H1 (cell line): ENCODE measurements at regions not wholly inside any gene's neighbourhood (a gene's known extent, or its start where the extent isn't known, plus 50 kb on each side); places are given as distances from the start of the nearest gene placed in this dataset.

Source experiments
- CTCF ChIA-PET: fragments of 300-600 bp; sonication (Branson Sonifier 250); formaldehyde crosslinking; loops from one replicate; lab custom pipeline; 2021; ENCODE audit not compliant: partially characterized antibody; lab: Charles Lee
- POLR2A ChIA-PET: fragments of 300-600 bp; sonication (Branson Sonifier 250); formaldehyde crosslinking; loops from one replicate; lab custom pipeline; 2021; ENCODE audit warnings: inconsistent platforms; ENCODE audit not compliant: partially characterized antibody; lab: Charles Lee
- DNase-seq, 2 experiments: peaks; one replicate each; pipeline versions ENCODE4 v3.0.0 to v3.0.0-alpha.2; 2010 to 2022; ENCODE audit warnings: low spot score in 2 of 2, low read depth in 1 of 2, mixed read lengths in 1 of 2
- FAIRE-seq: peaks from 2 replicates; lab custom pipeline; 2011; peaks lifted over from hg19 to GRCh38; lab: Jason Lieb, UNC
- H2AFZ ChIP-seq: 2 replicates; pipeline ENCODE4 v1.8.1; 2012; ENCODE audit warnings: low read length, inconsistent platforms
- H2AK5ac ChIP-seq: 2 replicates; pipeline ENCODE4 v1.6.1; 2013; ENCODE audit warnings: low read depth, low read length
- H2BK120ac ChIP-seq: replicated peaks from 2 replicates; pipeline ENCODE3; 2013; ENCODE audit warnings: low read depth, low read length, inconsistent platforms
- H2BK12ac ChIP-seq: 2 replicates; pipeline ENCODE4 v1.6.1; 2013; ENCODE audit warnings: low read depth, low read length
- H2BK15ac ChIP-seq: 2 replicates; pipeline ENCODE4 v1.6.1; 2013; ENCODE audit warnings: low read length
- H2BK20ac ChIP-seq: 2 replicates; pipeline ENCODE4 v1.6.1; 2013; ENCODE audit warnings: low read length
- H2BK5ac ChIP-seq: 2 replicates; pipeline ENCODE4 v1.6.1; 2013; ENCODE audit warnings: low read depth, low read length
- H3K14ac ChIP-seq: 2 replicates; pipeline ENCODE4 v1.6.1; 2013; ENCODE audit warnings: inconsistent platforms; ENCODE audit not compliant: insufficient read length
- H3K18ac ChIP-seq: 2 replicates; pipeline ENCODE4 v1.6.1; 2013; ENCODE audit warnings: low read length; ENCODE audit errors: extremely low read depth
- H3K23ac ChIP-seq: 2 replicates; pipeline ENCODE4 v1.6.1; 2013; ENCODE audit warnings: inconsistent platforms; ENCODE audit not compliant: insufficient read length
- H3K23me2 ChIP-seq: 2 replicates; pipeline ENCODE4 v1.6.1; 2013; ENCODE audit warnings: low read depth, low read length
- H3K27ac ChIP-seq: 2 replicates; pipeline ENCODE4 v1.6.1; 2011; ENCODE audit warnings: low read depth, low read length, inconsistent platforms
- H3K27me3 ChIP-seq, 4 experiments: replicated peaks in 1 of 4; 1 replicate in 1 of 4; 2 replicates in 3 of 4; pipeline versions ENCODE4 v1.6.1 to v1.8.1; 2011 to 2013; ENCODE audit warnings: low read length in 3 of 4, mild to moderate bottlenecking in 3 of 4, inconsistent platforms in 2 of 4, mixed read lengths in 2 of 4, moderate library complexity in 1 of 4; ENCODE audit not compliant: control insufficient read depth in 3 of 4, insufficient read depth in 3 of 4; ENCODE audit errors: extremely low read depth in 1 of 4
- H3K36me3 ChIP-seq, 4 experiments: 2 replicates each; pipeline versions ENCODE4 v1.6.1 to v1.8.1; 2011 to 2013; ENCODE audit warnings: mild to moderate bottlenecking in 4 of 4, low read length in 3 of 4, moderate library complexity in 2 of 4, control low read depth in 1 of 4, inconsistent platforms in 1 of 4; ENCODE audit not compliant: insufficient read depth in 4 of 4, control insufficient read depth in 2 of 4
- H3K4ac ChIP-seq: replicated peaks from 2 replicates; pipeline ENCODE3; 2013; ENCODE audit warnings: low read length, low read depth, mixed read lengths, inconsistent platforms; ENCODE audit not compliant: insufficient read length
- H3K4me1 ChIP-seq, 4 experiments: replicated peaks in 1 of 4; 1 replicate in 1 of 4; 2 replicates in 3 of 4; pipeline versions ENCODE4 v1.6.1 to v1.8.1; 2011 to 2013; ENCODE audit warnings: low read length in 3 of 4, inconsistent platforms in 2 of 4, mixed read lengths in 1 of 4; ENCODE audit not compliant: insufficient read depth in 4 of 4, control insufficient read depth in 3 of 4
- H3K4me2 ChIP-seq, 2 experiments: 2 replicates each; pipeline versions ENCODE4 v1.6.1 to v1.8.1; 2011 to 2013; ENCODE audit warnings: low read depth in 2 of 2, low read length in 2 of 2, control low read depth in 1 of 2, inconsistent platforms in 1 of 2, mild to moderate bottlenecking in 1 of 2; ENCODE audit not compliant: insufficient read depth in 1 of 2
- H3K4me3 ChIP-seq, 4 experiments: fragments of 200-600, 300-600 bp in 1 of 4; sonication (generic), shearing (Covaris generic), sonication (Bioruptor Twin) in 1 of 4; 2 replicates each; pipeline versions ENCODE4 v1.5.1 to v1.8.1; 2011 to 2016; ENCODE audit warnings: low read length in 4 of 4, low read depth in 3 of 4, control low read depth in 2 of 4, inconsistent platforms in 2 of 4, mild to moderate bottlenecking in 2 of 4, mixed read lengths in 1 of 4, moderate library complexity in 1 of 4; ENCODE audit not compliant: insufficient read depth in 2 of 4; ENCODE audit errors: extremely low read depth in 1 of 4
- H3K56ac ChIP-seq: replicated peaks from 2 replicates; pipeline ENCODE3; 2013; ENCODE audit warnings: low read depth, mild to moderate bottlenecking, mixed read lengths, low read length, inconsistent platforms; ENCODE audit not compliant: insufficient read length
- H3K79me1 ChIP-seq: 2 replicates; pipeline ENCODE4 v1.6.1; 2013; ENCODE audit warnings: low read depth, low read length, control low read depth
- H3K79me2 ChIP-seq, 2 experiments: 2 replicates each; pipeline versions ENCODE4 v1.6.1 to v1.8.1; 2012 to 2013; ENCODE audit warnings: low read length in 2 of 2, mild to moderate bottlenecking in 2 of 2, inconsistent platforms in 1 of 2; ENCODE audit not compliant: insufficient read depth in 2 of 2, control insufficient read depth in 1 of 2
- H3K9ac ChIP-seq, 4 experiments: replicated peaks in 1 of 4; 1 replicate in 1 of 4; 2 replicates in 3 of 4; pipeline versions ENCODE4 v1.6.1 to v1.8.1; 2011 to 2013; ENCODE audit warnings: low read depth in 3 of 4, low read length in 3 of 4, control low read depth in 2 of 4, mild to moderate bottlenecking in 2 of 4, moderate library complexity in 2 of 4, inconsistent platforms in 1 of 4; ENCODE audit errors: extremely low read depth in 1 of 4
- H3K9me3 ChIP-seq, 2 experiments: 2 replicates each; pipeline versions ENCODE4 v1.6.1 to v1.8.1; 2012 to 2013; ENCODE audit warnings: mild to moderate bottlenecking in 2 of 2, moderate library complexity in 2 of 2, control low read depth in 1 of 2, inconsistent platforms in 1 of 2, low read depth in 1 of 2, low read length in 1 of 2, mixed read lengths in 1 of 2; ENCODE audit not compliant: insufficient read depth in 2 of 2
- H4K20me1 ChIP-seq, 2 experiments: replicated peaks in 1 of 2; 2 replicates each; pipeline versions ENCODE3 to v1.8.1; 2011 to 2013; ENCODE audit warnings: inconsistent platforms in 2 of 2, low read length in 2 of 2, mild to moderate bottlenecking in 1 of 2; ENCODE audit not compliant: insufficient read depth in 2 of 2, control insufficient read depth in 1 of 2
- H4K5ac ChIP-seq: 2 replicates; pipeline ENCODE4 v1.6.1; 2013; ENCODE audit warnings: low read length, low read depth, mixed read lengths, inconsistent platforms; ENCODE audit not compliant: insufficient read length
- H4K8ac ChIP-seq: 2 replicates; pipeline ENCODE4 v1.8.0; 2013; ENCODE audit warnings: mild to moderate bottlenecking, moderate library complexity, low read length, inconsistent platforms; ENCODE audit not compliant: insufficient read depth; ENCODE audit errors: extremely low read depth
- H4K91ac ChIP-seq: replicated peaks from 2 replicates; pipeline ENCODE3; 2013; ENCODE audit warnings: low read length, mixed read lengths, inconsistent platforms; ENCODE audit not compliant: insufficient read length
- ASH2L ChIP-seq: fragments of 200-600, 300-600 bp; sonication (generic); IDR thresholded peaks from one replicate; pipeline ENCODE4 v1.7.1; 2017; ENCODE audit warnings: low read length
- BCL11A ChIP-seq, 2 experiments: IDR thresholded peaks; one replicate each; pipeline ENCODE4 v1.6.1; 2011; ENCODE audit warnings: low read depth in 2 of 2, low read length in 2 of 2, mild to moderate bottlenecking in 2 of 2
- CHD1 ChIP-seq: IDR thresholded peaks from 2 replicates; pipeline ENCODE4 v1.6.1; 2012; ENCODE audit warnings: low read depth, low read length, improper control_type of control experiment
- CREB1 ChIP-seq: IDR thresholded peaks from 2 replicates; pipeline ENCODE4 v1.6.1; 2012; ENCODE audit warnings: inconsistent platforms
- RAD21 ChIP-seq, 2 experiments: IDR thresholded peaks in 1 of 2; conservative IDR thresholded peaks in 1 of 2; 2 replicates each; pipeline ENCODE4 v1.6.1; 2011; ENCODE audit warnings: low read depth in 2 of 2, low read length in 2 of 2, improper control_type of control experiment in 1 of 2, inconsistent platforms in 1 of 2, mild to moderate bottlenecking in 1 of 2, moderate library complexity in 1 of 2
- RXRA ChIP-seq: IDR thresholded peaks from 2 replicates; pipeline ENCODE4 v1.6.1; 2011; ENCODE audit warnings: low read depth, mild to moderate bottlenecking, low read length, moderate library complexity; ENCODE audit not compliant: insufficient read depth
- SIN3A ChIP-seq, 2 experiments: IDR thresholded peaks in 1 of 2; conservative IDR thresholded peaks in 1 of 2; 2 replicates each; pipeline ENCODE4 v1.6.1; 2011 to 2012; ENCODE audit warnings: low read length in 2 of 2, improper control_type of control experiment in 1 of 2, low read depth in 1 of 2, mild to moderate bottlenecking in 1 of 2
- SP2 ChIP-seq: IDR thresholded peaks from 2 replicates; pipeline ENCODE4 v1.6.1; 2012; ENCODE audit warnings: mild to moderate bottlenecking, low read length, inconsistent platforms
- WGBS, 2 experiments: shearing (Covaris generic) in 1 of 2; methylation state at CpG; one replicate each; pipeline versions ENCODE4 v1.1.6 to v1.1.7; 2013 to 2015; ENCODE audit warnings: low lambda C conversion rate in 2 of 2, mixed read lengths in 2 of 2, inconsistent platforms in 1 of 2, low coverage in 1 of 2, missing lambda C conversion rate in 1 of 2; ENCODE audit not compliant: insufficient replicate concordance in 2 of 2, insufficient coverage in 1 of 2, insufficient read length in 1 of 2; ENCODE audit errors: extremely low coverage in 1 of 2, missing lambda C conversion rate in 1 of 2; 5-methylcytosine and 5-hydroxymethylcytosine counted together
- TF ChIP-seq, protein P1 (sequence below): IDR thresholded peaks from 2 replicates; pipeline ENCODE4 v1.6.1; 2011; ENCODE audit warnings: low read length, improper control_type of control experiment

DNA sequence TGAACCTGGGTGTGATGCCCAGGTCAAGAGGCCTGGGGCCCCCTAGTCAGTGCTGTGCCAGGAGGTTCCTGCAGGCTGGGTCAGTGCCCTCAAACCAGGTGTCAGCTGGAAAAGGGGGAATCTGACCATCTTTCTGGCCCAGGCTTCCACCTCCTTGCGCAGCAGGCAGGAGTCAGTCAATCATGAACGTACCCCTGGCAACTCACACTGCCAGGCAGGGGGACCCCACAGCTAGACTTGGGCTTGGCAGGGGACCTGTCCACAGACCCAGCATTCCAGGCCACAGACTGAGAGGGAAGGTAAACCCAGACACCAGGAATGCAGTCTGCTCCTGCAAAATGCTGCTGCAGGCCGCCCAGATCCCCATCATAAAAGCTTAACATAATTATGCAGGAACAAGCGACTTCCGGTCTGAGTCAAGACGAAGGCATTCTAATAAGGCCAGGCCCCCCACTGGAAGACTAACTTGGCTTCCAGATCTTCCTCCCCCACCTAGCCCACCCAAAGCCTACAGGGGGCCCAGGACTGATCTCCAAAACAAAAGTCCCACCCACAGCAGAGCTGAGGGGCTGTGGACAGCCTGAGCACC, 156.3 kb downstream of the BCOR start:
- H3K27ac ChIP-seq = no peak overlapping the region
- H2BK120ac ChIP-seq = no peak overlapping the region
- H3K79me2 ChIP-seq = no peaks in the 10 kb centered on the region
- TF ChIP-seq SP2 (no peak), ASH2L (no peak), RAD21 (IDR thresholded peaks at IDR 0.05 in 1 of 2, conservative IDR thresholded peaks at IDR 0.05 in 1 of 2; ENCODE audit: low read depth in 2 of 2, low read length in 2 of 2) (no peak), BCL11A (IDR thresholded peaks at IDR 0.05; ENCODE audit: low read depth in 2 of 2, low read length in 2 of 2) (no peak), CREB1 (no peak), CHD1 (no peak), SIN3A (conservative IDR thresholded peaks at IDR 0.05 in 1 of 2, IDR thresholded peaks at IDR 0.05 in 1 of 2; ENCODE audit: low read depth in 1 of 2, low read length in 2 of 2) (no peak), RXRA (no peak)
- TF ChIP-seq, protein P1, sequence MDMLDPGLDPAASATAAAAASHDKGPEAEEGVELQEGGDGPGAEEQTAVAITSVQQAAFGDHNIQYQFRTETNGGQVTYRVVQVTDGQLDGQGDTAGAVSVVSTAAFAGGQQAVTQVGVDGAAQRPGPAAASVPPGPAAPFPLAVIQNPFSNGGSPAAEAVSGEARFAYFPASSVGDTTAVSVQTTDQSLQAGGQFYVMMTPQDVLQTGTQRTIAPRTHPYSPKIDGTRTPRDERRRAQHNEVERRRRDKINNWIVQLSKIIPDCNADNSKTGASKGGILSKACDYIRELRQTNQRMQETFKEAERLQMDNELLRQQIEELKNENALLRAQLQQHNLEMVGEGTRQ = no peak
- TF ChIP-seq, all 59 proteins: peak for 0
- Histone ChIP-seq H2AK5ac (no peak overlapping the region), H4K91ac (no peak overlapping the region), H3K23me2 (no peaks in the 10 kb centered on the region), H3K79me1 (no peaks in the 10 kb centered on the region), H3K9ac (no peak overlapping the region), H4K20me1 (no peaks in the 10 kb centered on the region), H3K9me3 (no peaks in the 10 kb centered on the region), H2BK20ac (no peak overlapping the region), H2BK12ac (no peak overlapping the region), H2AFZ (no peak overlapping the region), H3K4me1 (peaks cover 0 to 4% (median 1%) of the 10 kb centered on the region in 4 experiments; a peak in 1 of 7 replicates), H3K23ac (no peak overlapping the region), H3K18ac (no peak overlapping the region), H3K4ac (no peak overlapping the region), H3K4me2 (no peak overlapping the region), H2BK5ac (no peak overlapping the region), H4K8ac (no peak overlapping the region), H3K36me3 (no peaks in the 10 kb centered on the region), H4K5ac (no peak overlapping the region), H3K56ac (no peak overlapping the region), H3K27me3 (no peaks in the 10 kb centered on the region), H3K4me3 (no peak overlapping the region), H3K14ac (no peak overlapping the region), H2BK15ac (no peak overlapping the region)
- 80% methylated on average over 2 of the region's 6 CpGs; no CpG with 5 or more reads in 1 of the 2 experiments for WGBS, 2 experiments
- no peak for DNase-seq
- CTCF ChIA-PET = no interaction called here
- POLR2A ChIA-PET = interaction anchor here (0.8 kb wide), 1 partner anchor 8 kb away, joined by 3 read pairs; no protein-coding TSS in a partner anchor
- FAIRE-seq = no peak
